GM23248 (cell line): ENCODE measurements at regions not wholly inside any gene's neighbourhood (a gene's known extent, or its start where the extent isn't known, plus 50 kb on each side); places are given as distances from the start of the nearest gene placed in this dataset.

Experiments used
- EZH2 ChIP-seq: fragments of 200-600 bp; sonication (generic); IDR thresholded peaks from 2 replicates; pipeline ENCODE4 v1.6.1; 2018; ENCODE audit warnings: antibody characterized with exemption, mild to moderate bottlenecking; ENCODE audit not compliant: insufficient read depth, poor library complexity, severe bottlenecking
- EZH2phosphoT487 ChIP-seq: fragments of 200-600 bp; sonication (generic); IDR thresholded peaks from 2 replicates; pipeline ENCODE4 v1.6.1; 2018; ENCODE audit warnings: antibody characterized with exemption, moderate library complexity, mild to moderate bottlenecking, low read depth; ENCODE audit not compliant: insufficient read depth

GRCh38 chr7:4383584-4383983 lies 298.5 kb upstream of the FOXK1 start:
- TF ChIP-seq EZH2, result no peak
- no peak for TF ChIP-seq EZH2phosphoT487
